Smooth muscle cell (in vitro differentiated cells): ENCODE measurements at regions not wholly inside any gene's neighbourhood (a gene's known extent, or its start where the extent isn't known, plus 50 kb on each side); places are given as distances from the start of the nearest gene placed in this dataset.

Experiments
- DNase-seq: peaks from one replicate; lab custom pipeline; 2025; ENCODE audit not compliant: unreplicated experiment; lab: John Stamatoyannopoulos, UW
- H2AFZ ChIP-seq: fragments of 200-600 bp; sonication (generic); 2 replicates; pipeline ENCODE4 v1.6.0; 2016; ENCODE audit warnings: antibody characterized with exemption, low read depth, mild to moderate bottlenecking
- H3F3A ChIP-seq: fragments of 200-600 bp; sonication (generic); 2 replicates; pipeline ENCODE4 v1.6.0; 2017; ENCODE audit warnings: antibody characterized with exemption, low read depth
- H3K27ac ChIP-seq: fragments of 200-600 bp; sonication (generic); 2 replicates; pipeline ENCODE4 v1.5.1; 2016; ENCODE audit warnings: low read depth, mild to moderate bottlenecking
- H3K27me3 ChIP-seq: fragments of 200-600 bp; sonication (generic); 2 replicates; pipeline ENCODE4 v1.6.1; 2016; ENCODE audit warnings: low read depth, mild to moderate bottlenecking
- H3K36me3 ChIP-seq: fragments of 200-600 bp; sonication (generic); 2 replicates; pipeline ENCODE4 v1.5.1; 2016; ENCODE audit warnings: low read depth
- H3K4me1 ChIP-seq: fragments of 200-600 bp; sonication (generic); 2 replicates; pipeline ENCODE4 v1.5.1; 2016; ENCODE audit warnings: low read depth
- H3K4me2 ChIP-seq: fragments of 200-600 bp; sonication (generic); 2 replicates; pipeline ENCODE4 v1.6.0; 2016; ENCODE audit warnings: mild to moderate bottlenecking
- H3K4me3 ChIP-seq: fragments of 200-600 bp; sonication (generic); 2 replicates; pipeline ENCODE4 v1.5.1; 2016; ENCODE audit warnings: mild to moderate bottlenecking
- H3K79me2 ChIP-seq: fragments of 200-600 bp; sonication (generic); 2 replicates; pipeline ENCODE4 v1.6.0; 2016; ENCODE audit warnings: low read depth, mild to moderate bottlenecking
- H3K9ac ChIP-seq: fragments of 200-600 bp; sonication (generic); 2 replicates; pipeline ENCODE4 v1.6.0; 2016; ENCODE audit warnings: low read depth
- H3K9me3 ChIP-seq: fragments of 200-600 bp; sonication (generic); replicated peaks from 2 replicates; pipeline ENCODE4 v1.5.1; 2016; ENCODE audit warnings: low read depth
- H4K20me1 ChIP-seq: fragments of 200-600 bp; sonication (generic); 2 replicates; pipeline ENCODE4 v1.6.0; 2016; ENCODE audit warnings: low read depth
- WGBS: methylation state at CpG from one replicate; pipeline ENCODE4 v1.1.7; 2016; ENCODE audit warnings: low lambda C conversion rate; 5-methylcytosine and 5-hydroxymethylcytosine counted together
- TF ChIP-seq, protein P1 (sequence below): fragments of 200-600 bp; sonication (generic); IDR thresholded peaks from 2 replicates; pipeline ENCODE4 v1.5.1; 2017; ENCODE audit warnings: borderline replicate concordance, mild to moderate bottlenecking, antibody characterized with exemption; ENCODE audit not compliant: insufficient read depth, poor library complexity, severe bottlenecking

DNA sequence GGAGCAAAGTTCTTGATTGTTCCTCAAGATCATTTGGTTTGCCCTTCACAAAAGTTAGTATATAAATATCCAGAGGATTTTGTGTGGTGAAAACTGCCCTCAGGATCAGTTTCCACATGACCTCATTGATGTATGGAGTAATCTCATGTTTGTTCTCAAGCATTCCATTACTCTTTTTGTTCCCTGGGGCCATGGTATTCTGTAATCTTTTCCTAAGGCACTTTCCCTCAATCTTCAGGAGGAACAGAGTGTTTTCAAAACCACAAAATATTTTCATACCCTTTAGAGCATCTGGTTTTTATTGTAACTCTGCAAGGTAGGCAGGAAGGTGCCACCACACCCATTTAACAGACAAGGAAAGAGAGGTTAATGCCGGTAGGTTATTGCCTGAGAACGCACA, 99.6 kb downstream of the FAM181B start:
- Histone ChIP-seq H3K36me3 (no peaks in the 10 kb centered on the region), H3K4me1 (no peaks in the 10 kb centered on the region), H3F3A (no peaks in the 10 kb centered on the region), H3K4me2 (no peak overlapping the region), H3K4me3 (no peak overlapping the region), H3K27me3 (no peaks in the 10 kb centered on the region), H4K20me1 (no peaks in the 10 kb centered on the region), H2AFZ (no peak overlapping the region), H3K27ac (peak overlapping the region; percentile 43), H3K9me3 (no peaks in the 10 kb centered on the region), H3K9ac (no peak overlapping the region), H3K79me2 (no peaks in the 10 kb centered on the region)
- 68% methylated on average over 2 of the region's 2 CpGs for WGBS
- DNase-seq, result no peak
- TF ChIP-seq, protein P1, sequence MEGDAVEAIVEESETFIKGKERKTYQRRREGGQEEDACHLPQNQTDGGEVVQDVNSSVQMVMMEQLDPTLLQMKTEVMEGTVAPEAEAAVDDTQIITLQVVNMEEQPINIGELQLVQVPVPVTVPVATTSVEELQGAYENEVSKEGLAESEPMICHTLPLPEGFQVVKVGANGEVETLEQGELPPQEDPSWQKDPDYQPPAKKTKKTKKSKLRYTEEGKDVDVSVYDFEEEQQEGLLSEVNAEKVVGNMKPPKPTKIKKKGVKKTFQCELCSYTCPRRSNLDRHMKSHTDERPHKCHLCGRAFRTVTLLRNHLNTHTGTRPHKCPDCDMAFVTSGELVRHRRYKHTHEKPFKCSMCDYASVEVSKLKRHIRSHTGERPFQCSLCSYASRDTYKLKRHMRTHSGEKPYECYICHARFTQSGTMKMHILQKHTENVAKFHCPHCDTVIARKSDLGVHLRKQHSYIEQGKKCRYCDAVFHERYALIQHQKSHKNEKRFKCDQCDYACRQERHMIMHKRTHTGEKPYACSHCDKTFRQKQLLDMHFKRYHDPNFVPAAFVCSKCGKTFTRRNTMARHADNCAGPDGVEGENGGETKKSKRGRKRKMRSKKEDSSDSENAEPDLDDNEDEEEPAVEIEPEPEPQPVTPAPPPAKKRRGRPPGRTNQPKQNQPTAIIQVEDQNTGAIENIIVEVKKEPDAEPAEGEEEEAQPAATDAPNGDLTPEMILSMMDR, result no peak

GRCh38 chr11:82631722-82632630, 101.7 kb downstream of the FAM181B start:
- no peak for DNase-seq
- WGBS, result 50% methylated on average over 4 of the region's 4 CpGs

DNA sequence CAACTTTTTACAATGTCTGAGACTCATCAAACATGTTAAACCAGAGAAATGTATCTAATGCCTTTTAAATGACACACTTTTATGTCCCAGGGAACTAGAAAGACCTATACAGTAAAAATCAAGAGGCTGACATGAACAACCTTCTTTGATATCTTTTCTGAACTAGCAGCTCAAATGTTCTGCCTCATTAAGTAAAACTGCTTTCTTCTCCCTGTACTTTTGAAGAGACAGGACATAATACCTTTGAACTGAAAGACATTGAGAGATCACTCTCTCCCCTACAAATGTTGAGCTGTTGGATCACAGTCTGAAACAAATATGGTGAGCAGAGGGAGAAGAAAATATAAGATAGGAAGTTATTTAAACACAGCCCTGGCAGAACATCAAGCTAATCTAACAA, 123.0 kb downstream of the FAM181B start:
- Histone ChIP-seq H3K4me2 (no peak overlapping the region), H3K9me3 (no peaks in the 10 kb centered on the region), H3K9ac (no peak overlapping the region), H3F3A (no peaks in the 10 kb centered on the region), H4K20me1 (no peaks in the 10 kb centered on the region), H3K27ac (no peak overlapping the region), H3K4me3 (no peak overlapping the region), H3K4me1 (no peaks in the 10 kb centered on the region), H3K79me2 (no peaks in the 10 kb centered on the region), H3K27me3 (peaks cover 20% of the 10 kb centered on the region), H3K36me3 (no peaks in the 10 kb centered on the region), H2AFZ (no peak overlapping the region)
- no peak for DNase-seq
- TF ChIP-seq, protein P1, result no peak

More at GRCh38 chr11:82631722-82632630, 101.7 kb downstream of the FAM181B start:
- Histone ChIP-seq H3K27me3 (no peaks in the 10 kb centered on the region), H3K36me3 (no peaks in the 10 kb centered on the region), H3K4me3 (no peak overlapping the region), H3K4me1 (no peaks in the 10 kb centered on the region), H3K79me2 (no peaks in the 10 kb centered on the region), H3K9ac (peak overlapping the region; percentile 1), H3K27ac (peak overlapping the region; percentile 72), H3K9me3 (no peaks in the 10 kb centered on the region), H4K20me1 (no peaks in the 10 kb centered on the region), H2AFZ (peak overlapping the region; percentile 4), H3F3A (no peaks in the 10 kb centered on the region), H3K4me2 (no peak overlapping the region)
- TF ChIP-seq, protein P1, result no peak

GRCh38 chr11:82606738-82607137, 126.9 kb downstream of the FAM181B start:
- Histone ChIP-seq H3K4me2 (no peak overlapping the region), H3K9ac (no peak overlapping the region), H3K79me2 (no peaks in the 10 kb centered on the region), H4K20me1 (no peaks in the 10 kb centered on the region), H3K27ac (no peak overlapping the region), H2AFZ (no peak overlapping the region), H3K36me3 (no peaks in the 10 kb centered on the region), H3K9me3 (no peaks in the 10 kb centered on the region), H3K4me1 (no peaks in the 10 kb centered on the region), H3K4me3 (no peak overlapping the region), H3F3A (no peaks in the 10 kb centered on the region), H3K27me3 (peaks cover 20% of the 10 kb centered on the region)
- TF ChIP-seq, protein P1, result no peak
- no peak for DNase-seq
- WGBS, result 88% methylated on average over 1 of the region's 1 CpG
